ENCODE measurements at regions not wholly inside any gene's neighbourhood (a gene's known extent, or its start where the extent isn't known, plus 50 kb on each side); places are given as distances from the start of the nearest gene placed in this dataset.

DNA sequence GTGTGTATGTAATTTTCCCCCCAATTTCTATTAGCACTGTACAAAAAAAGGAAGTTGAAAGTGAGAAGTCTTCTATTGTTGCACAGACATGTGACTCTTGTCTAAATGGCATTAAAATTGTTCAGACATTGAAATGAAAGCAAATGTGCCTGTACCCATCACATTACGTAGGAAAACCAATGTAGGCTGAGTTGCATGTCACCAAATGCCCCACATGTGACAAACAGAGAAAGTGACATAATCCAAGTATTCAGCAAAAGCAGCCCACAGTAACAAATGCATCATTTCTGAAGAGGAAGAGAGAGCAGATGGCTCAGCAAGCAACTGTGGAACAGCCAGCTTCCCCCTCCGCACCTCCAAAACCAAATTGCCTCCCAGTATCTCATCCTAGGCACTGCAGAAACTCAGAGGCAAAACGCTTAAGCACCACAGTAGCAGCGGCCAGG, 161.5 kb upstream of the NR4A3 start:
- TF ChIP-seq, protein P1, sequence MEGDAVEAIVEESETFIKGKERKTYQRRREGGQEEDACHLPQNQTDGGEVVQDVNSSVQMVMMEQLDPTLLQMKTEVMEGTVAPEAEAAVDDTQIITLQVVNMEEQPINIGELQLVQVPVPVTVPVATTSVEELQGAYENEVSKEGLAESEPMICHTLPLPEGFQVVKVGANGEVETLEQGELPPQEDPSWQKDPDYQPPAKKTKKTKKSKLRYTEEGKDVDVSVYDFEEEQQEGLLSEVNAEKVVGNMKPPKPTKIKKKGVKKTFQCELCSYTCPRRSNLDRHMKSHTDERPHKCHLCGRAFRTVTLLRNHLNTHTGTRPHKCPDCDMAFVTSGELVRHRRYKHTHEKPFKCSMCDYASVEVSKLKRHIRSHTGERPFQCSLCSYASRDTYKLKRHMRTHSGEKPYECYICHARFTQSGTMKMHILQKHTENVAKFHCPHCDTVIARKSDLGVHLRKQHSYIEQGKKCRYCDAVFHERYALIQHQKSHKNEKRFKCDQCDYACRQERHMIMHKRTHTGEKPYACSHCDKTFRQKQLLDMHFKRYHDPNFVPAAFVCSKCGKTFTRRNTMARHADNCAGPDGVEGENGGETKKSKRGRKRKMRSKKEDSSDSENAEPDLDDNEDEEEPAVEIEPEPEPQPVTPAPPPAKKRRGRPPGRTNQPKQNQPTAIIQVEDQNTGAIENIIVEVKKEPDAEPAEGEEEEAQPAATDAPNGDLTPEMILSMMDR (IDR thresholded peaks at IDR 0.05; ENCODE audit: low read depth, low read length, poor library complexity, severe bottlenecking) = no peak
- no peak for TF ChIP-seq EZH2phosphoT487 (IDR thresholded peaks at IDR 0.05; ENCODE audit: borderline replicate concordance, low read length)

All from DOHH2 (cell line).